GM12878 (cell line): ENCODE measurements at regions not wholly inside any gene's neighbourhood (a gene's known extent, or its start where the extent isn't known, plus 50 kb on each side); places are given as distances from the start of the nearest gene placed in this dataset.

Experiments used
- ATAC-seq: fragments of 200-7000 bp; cut with Tn5 transposase; 3 replicates; pipeline ENCODE4 v1.9.1; 2020; ENCODE audit warnings: mild to moderate bottlenecking, moderate library complexity
- BruUV-seq: library from RNA; stranded (reverse); fragments of 400-500 nt; replicated peaks from 2 replicates; lab custom pipeline; 2021; lab: Mats Ljungman, UMichigan
- CTCF ChIA-PET: fragments of 300-600 bp; sonication (Branson Sonifier 250); formaldehyde crosslinking; extraction: SDS; loops from one replicate; lab custom pipeline; 2021; ENCODE audit warnings: inconsistent platforms; lab: Yijun Ruan, JAX
- POLR2A ChIA-PET: fragments of 350-600 bp; formaldehyde crosslinking; extraction: SDS; loops from one replicate; lab custom pipeline; 2021; ENCODE audit warnings: inconsistent platforms; lab: Charles Lee
- RAD21 ChIA-PET: fragments of 300-600 bp; sonication (Branson Sonifier 250); formaldehyde crosslinking; loops from one replicate; lab custom pipeline; 2023; ENCODE audit warnings: antibody characterized with exemption; ENCODE audit not compliant: unreplicated experiment; lab: Charles Lee
- SMC1A ChIA-PET: fragments of 300-600 bp; sonication (Branson Sonifier 250); formaldehyde crosslinking; loops from one replicate; lab custom pipeline; 2023; ENCODE audit not compliant: unreplicated experiment, uncharacterized antibody; lab: Charles Lee
- DNase-seq: peaks from one replicate; pipeline ENCODE4 v3.0.0-alpha.2; 2011; ENCODE audit warnings: low read depth, low spot score
- FAIRE-seq: peaks from 3 replicates; lab custom pipeline; 2011; peaks lifted over from hg19 to GRCh38; lab: Jason Lieb, UNC
- H2AFZ ChIP-seq: 2 replicates; pipeline ENCODE4 v1.6.0; 2011; ENCODE audit warnings: low read depth, low read length, control low read depth; ENCODE audit not compliant: control insufficient read depth
- H3K27ac ChIP-seq: 2 replicates; pipeline ENCODE4 v1.5.1; 2011; ENCODE audit warnings: control low read depth; ENCODE audit not compliant: control insufficient read depth, insufficient read depth
- H3K27me3 ChIP-seq, 2 experiments: replicated peaks in 1 of 2; 2 replicates each; pipeline versions ENCODE4 v1.6.0 to v1.6.1; 2011; ENCODE audit warnings: low read length in 1 of 2; ENCODE audit not compliant: control insufficient read depth in 2 of 2, insufficient read depth in 2 of 2
- H3K36me3 ChIP-seq, 2 experiments: 2 replicates each; pipeline ENCODE4 v1.5.1; 2011; ENCODE audit warnings: low read length in 1 of 2; ENCODE audit not compliant: control insufficient read depth in 2 of 2, insufficient read depth in 2 of 2
- H3K4me1 ChIP-seq: 2 replicates; pipeline ENCODE4 v1.6.1; 2011; ENCODE audit warnings: mild to moderate bottlenecking, low read length, moderate library complexity, mixed read lengths; ENCODE audit not compliant: control insufficient read depth, insufficient read depth
- H3K4me2 ChIP-seq: 2 replicates; pipeline ENCODE4 v1.6.0; 2011; ENCODE audit warnings: control low read depth; ENCODE audit not compliant: control insufficient read depth, insufficient read depth
- H3K4me3 ChIP-seq: fragments of 200-600 bp; sonication (generic); 2 replicates; pipeline ENCODE4 v1.5.1; 2016
- H3K79me2 ChIP-seq: 2 replicates; pipeline ENCODE4 v1.6.0; 2011; ENCODE audit warnings: low read length; ENCODE audit not compliant: control insufficient read depth, insufficient read depth
- H3K9ac ChIP-seq: 2 replicates; pipeline ENCODE4 v1.8.0; 2011; ENCODE audit warnings: low read length, control low read depth, mixed read lengths; ENCODE audit not compliant: control insufficient read depth, insufficient read depth
- H3K9me3 ChIP-seq: replicated peaks from 3 replicates; pipeline ENCODE4 v1.5.1; 2011; ENCODE audit warnings: mild to moderate bottlenecking, low read length; ENCODE audit not compliant: control insufficient read depth, insufficient read depth
- H4K20me1 ChIP-seq: 2 replicates; pipeline ENCODE4 v1.6.0; 2011; ENCODE audit not compliant: control insufficient read depth, insufficient read depth
- BACH1 ChIP-seq: fragments of 450-650 bp; IDR thresholded peaks from 2 replicates; pipeline ENCODE4 v1.6.1; 2017; ENCODE audit warnings: mild to moderate bottlenecking, borderline replicate concordance
- BHLHE40 ChIP-seq, 2 experiments: fragments of 450-650 bp in 1 of 2; IDR thresholded peaks; 2 replicates each; pipeline ENCODE4 v1.6.1; 2011 to 2017; ENCODE audit warnings: low read depth in 2 of 2, borderline replicate concordance in 1 of 2, improper control_type of control experiment in 1 of 2, low read length in 1 of 2, mild to moderate bottlenecking in 1 of 2
- CBFB ChIP-seq: IDR thresholded peaks from 2 replicates; pipeline ENCODE4 v1.6.1; 2016; ENCODE audit warnings: antibody characterized with exemption, low read depth
- CREM ChIP-seq: IDR thresholded peaks from 2 replicates; pipeline ENCODE4 v1.6.1; 2014; ENCODE audit warnings: antibody characterized with exemption, low read depth
- CTCF ChIP-seq, 3 experiments: IDR thresholded peaks in 2 of 3; conservative IDR thresholded peaks in 1 of 3; 2 replicates each; pipeline ENCODE4 v1.5.1; 2011; ENCODE audit warnings: low read depth in 3 of 3, low read length in 3 of 3, mild to moderate bottlenecking in 3 of 3, control low read depth in 2 of 3, moderate library complexity in 2 of 3, inconsistent platforms in 1 of 3, mixed read lengths in 1 of 3; ENCODE audit not compliant: control insufficient read depth in 2 of 3, insufficient read depth in 1 of 3; ENCODE audit errors: extremely low read depth in 1 of 3
- ETV6 ChIP-seq, 2 experiments: fragments of 450-650 bp in 1 of 2; IDR thresholded peaks in 1 of 2; conservative IDR thresholded peaks in 1 of 2; 2 replicates each; pipeline ENCODE4 v1.6.1; 2014; ENCODE audit warnings: antibody characterized with exemption in 1 of 2, borderline replicate concordance in 1 of 2, low read depth in 1 of 2, mild to moderate bottlenecking in 1 of 2, moderate library complexity in 1 of 2
- GABPA ChIP-seq: IDR thresholded peaks from 2 replicates; pipeline ENCODE4 v1.6.1; 2014; ENCODE audit warnings: antibody characterized with exemption, low read depth, mild to moderate bottlenecking, inconsistent platforms
- JUNB ChIP-seq: IDR thresholded peaks from 2 replicates; pipeline ENCODE4 v1.6.1; 2016; ENCODE audit warnings: antibody characterized with exemption, mild to moderate bottlenecking
- JUND ChIP-seq: IDR thresholded peaks from 2 replicates; pipeline ENCODE4 v1.6.1; 2012; ENCODE audit warnings: low read depth, mild to moderate bottlenecking, low read length, improper control_type of control experiment, moderate library complexity
- MEF2A ChIP-seq: IDR thresholded peaks from 2 replicates; pipeline ENCODE4 v1.6.1; 2011; ENCODE audit warnings: low read depth, mild to moderate bottlenecking, low read length, moderate library complexity; ENCODE audit not compliant: insufficient read depth
- MEF2B ChIP-seq: fragments of 450-650 bp; IDR thresholded peaks from 2 replicates; pipeline ENCODE4 v1.6.1; 2018; ENCODE audit warnings: mild to moderate bottlenecking, moderate library complexity; ENCODE audit not compliant: partially characterized antibody, poor library complexity, severe bottlenecking
- PAX8 ChIP-seq: fragments of 450-650 bp; IDR thresholded peaks from 2 replicates; pipeline ENCODE4 v1.6.1; 2017; ENCODE audit warnings: mild to moderate bottlenecking, moderate library complexity
- PBX3 ChIP-seq: IDR thresholded peaks from 2 replicates; pipeline ENCODE4 v1.6.1; 2011; ENCODE audit warnings: mild to moderate bottlenecking, low read depth, low read length, moderate library complexity; ENCODE audit not compliant: insufficient replicate concordance
- REST ChIP-seq: IDR thresholded peaks from 2 replicates; pipeline ENCODE4 v1.6.1; 2012; ENCODE audit warnings: mild to moderate bottlenecking, low read depth, low read length
- SIX5 ChIP-seq: IDR thresholded peaks from 2 replicates; pipeline ENCODE4 v1.6.1; 2011; ENCODE audit warnings: mild to moderate bottlenecking, low read depth, low read length, moderate library complexity; ENCODE audit not compliant: severe bottlenecking
- TAF1 ChIP-seq: IDR thresholded peaks from 2 replicates; pipeline ENCODE4 v1.6.1; 2011; ENCODE audit warnings: mild to moderate bottlenecking, low read depth, low read length, borderline replicate concordance
- TCF7 ChIP-seq: IDR thresholded peaks from 2 replicates; pipeline ENCODE4 v1.6.1; 2014; ENCODE audit warnings: antibody characterized with exemption, borderline replicate concordance
- WGBS: methylation state at CpG from one replicate; pipeline ENCODE4 v1.1.6; 2016; ENCODE audit warnings: low lambda C conversion rate; ENCODE audit not compliant: insufficient replicate concordance, insufficient coverage; ENCODE audit errors: missing lambda C conversion rate; 5-methylcytosine and 5-hydroxymethylcytosine counted together
- in situ Hi-C: fragments of 300-500 bp; cut with MboI; formaldehyde crosslinking; loops from 9 replicates; pipeline ENCODE4 v1.14.3; 2018; ENCODE audit warnings: mixed read lengths
- intact Hi-C: fragments of 100-400 bp; cut with micrococcal nuclease; formaldehyde crosslinking; loops from one replicate; pipeline ENCODE4 v1.14.2; 2022; ENCODE audit not compliant: unreplicated experiment

- no peaks in the 10 kb centered on the region for H3K36me3 ChIP-seq
- FAIRE-seq = peak; percentile 18
- peak; percentile 87 for ATAC-seq
- no peak overlapping the region for H3K4me2 ChIP-seq
- no peaks in the 10 kb centered on the region for H3K4me1 ChIP-seq
- in situ Hi-C loops = no loop called here
- no peak overlapping the region for H3K27ac ChIP-seq
- no peak overlapping the region for H3K9ac ChIP-seq
- H2AFZ ChIP-seq = no peak overlapping the region; the same call in 1 of the 2 replicates
- no peak overlapping the region for H3K4me3 ChIP-seq
- 20% methylated on average over 5 of the region's 5 CpGs for WGBS
- DNase-seq = peak; percentile 20
- H3K9me3 ChIP-seq = no peaks in the 10 kb centered on the region
- no peaks in the 10 kb centered on the region for H3K27me3 ChIP-seq
- BruUV-seq = no TSS peak
- CTCF ChIA-PET = interaction anchor here (0.6 to 1.4 kb wide), 7 partner anchors 18 to 208 kb away, joined by 3 to 7 read pairs (median 3); no protein-coding TSS in a partner anchor
- SMC1A ChIA-PET = interaction anchor here (0.7 to 1.0 kb wide), 4 partner anchors 13 to 206 kb away, joined by 3 to 5 read pairs (median 3); no protein-coding TSS in a partner anchor
- POLR2A ChIA-PET = no interaction called here
- no peaks in the 10 kb centered on the region for H3K79me2 ChIP-seq
- H4K20me1 ChIP-seq = no peaks in the 10 kb centered on the region
- intact Hi-C loops = loop anchor here (5.0 kb wide), 1 partner anchor 173 kb away; no protein-coding TSS in a partner anchor
- RAD21 ChIA-PET = interaction anchor here (1.0 kb wide), 1 partner anchor 171 kb away, joined by 4 read pairs; no protein-coding TSS in a partner anchor
- peak; percentile 38 for TF ChIP-seq MEF2B
- TF ChIP-seq CREM = 0 out of 2 replicates have a peak, but pooled peaks have one; percentile 16
- TF ChIP-seq JUNB = peak; percentile 74
- peak; percentile 38 to 57 (median 53); a peak in 5 of 6 replicates for TF ChIP-seq CTCF (IDR thresholded peaks at IDR 0.05 in 2 of 3, conservative IDR thresholded peaks at IDR 0.05 in 1 of 3; ENCODE audit: control insufficient read depth in 2 of 3, extremely low read depth in 1 of 3, insufficient read depth in 1 of 3, low read depth in 3 of 3, low read length in 3 of 3)
- TF ChIP-seq TCF7 = peak; percentile 27; the same call in 1 of the 2 replicates
- peak in 1 of 2 experiments; percentile 97; a peak in 2 of 4 replicates for TF ChIP-seq ETV6 (conservative IDR thresholded peaks at IDR 0.05 in 1 of 2, IDR thresholded peaks at IDR 0.05 in 1 of 2; ENCODE audit: borderline replicate concordance in 1 of 2, low read depth in 1 of 2)
- 0 out of 2 replicates have a peak, but pooled peaks have one; percentile 21 for TF ChIP-seq MEF2A
- TF ChIP-seq SIX5 = no peak
- peak in 1 of 2 experiments; percentile 45; a peak in 1 of 4 replicates for TF ChIP-seq BHLHE40 (IDR thresholded peaks at IDR 0.05; ENCODE audit: borderline replicate concordance in 1 of 2, low read depth in 2 of 2, low read length in 1 of 2)
- no peak for TF ChIP-seq PAX8
- TF ChIP-seq BACH1 = no peak
- TF ChIP-seq GABPA = peak; percentile 52; the same call in 1 of the 2 replicates
- no peak for TF ChIP-seq JUND
- TF ChIP-seq TAF1 = no peak
- peak; percentile 81 for TF ChIP-seq PBX3
- TF ChIP-seq CBFB = no peak
- no peak for TF ChIP-seq REST
Measured at GRCh38 chr2:57549642-57550102, 496.9 kb upstream of the VRK2 start.
